ENCODE measurements at regions not wholly inside any gene's neighbourhood (a gene's known extent, or its start where the extent isn't known, plus 50 kb on each side); places are given as distances from the start of the nearest gene placed in this dataset.

DNA sequence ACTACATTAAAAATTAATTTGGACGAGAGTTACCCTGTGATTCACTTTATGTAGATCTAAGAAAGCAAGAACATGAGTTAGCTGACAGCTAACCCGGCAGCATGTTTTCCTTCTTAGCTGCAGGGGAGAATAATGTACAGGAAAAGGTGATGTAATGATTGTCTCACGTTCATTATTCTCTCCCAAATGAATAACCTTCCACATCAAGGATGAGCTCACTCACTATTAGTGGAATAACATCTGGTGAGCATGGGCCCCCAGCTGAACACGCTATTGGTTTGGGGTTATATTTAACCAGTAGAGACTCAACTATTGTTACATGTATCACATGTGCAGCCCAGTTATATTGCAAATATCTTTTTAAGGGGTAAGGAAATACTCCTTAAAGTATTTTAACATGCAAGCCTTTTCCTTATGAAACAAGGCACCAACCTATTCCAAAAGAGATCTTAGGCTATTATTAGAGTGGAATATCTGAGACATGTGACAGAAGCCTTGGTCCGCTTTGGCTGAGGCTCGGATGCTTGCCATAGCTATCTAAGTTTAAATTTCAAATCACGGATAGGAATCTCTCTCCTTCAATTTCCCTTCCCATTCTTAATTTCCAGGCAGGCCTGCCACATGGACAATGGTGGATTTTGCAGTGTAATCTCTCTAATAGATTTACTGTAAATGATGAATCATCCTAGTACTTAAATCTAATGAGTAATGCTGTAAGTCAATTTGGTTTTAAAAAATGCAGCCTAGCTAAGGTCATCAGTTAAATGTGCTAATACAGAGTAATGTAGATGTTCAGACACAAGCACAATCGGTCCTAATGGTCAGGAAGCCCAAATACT is 99.0 kb upstream of the OTUD4 start:
- Mint-ChIP-seq H3K4me3 (ENCODE audit: low read depth, unreplicated experiment) (no peak overlapping the region), H3K27ac (ENCODE audit: unreplicated experiment) (no peak overlapping the region), H3K9me3 (ENCODE audit: low read depth, unreplicated experiment) (peaks cover 3% of the 10 kb centered on the region), H3K36me3 (ENCODE audit: insufficient read depth, unreplicated experiment) (no peaks in the 10 kb centered on the region), H3K27me3 (ENCODE audit: unreplicated experiment) (no peaks in the 10 kb centered on the region), H3K4me1 (ENCODE audit: low read depth, unreplicated experiment) (no peaks in the 10 kb centered on the region)
- TF ChIP-seq, protein P1, sequence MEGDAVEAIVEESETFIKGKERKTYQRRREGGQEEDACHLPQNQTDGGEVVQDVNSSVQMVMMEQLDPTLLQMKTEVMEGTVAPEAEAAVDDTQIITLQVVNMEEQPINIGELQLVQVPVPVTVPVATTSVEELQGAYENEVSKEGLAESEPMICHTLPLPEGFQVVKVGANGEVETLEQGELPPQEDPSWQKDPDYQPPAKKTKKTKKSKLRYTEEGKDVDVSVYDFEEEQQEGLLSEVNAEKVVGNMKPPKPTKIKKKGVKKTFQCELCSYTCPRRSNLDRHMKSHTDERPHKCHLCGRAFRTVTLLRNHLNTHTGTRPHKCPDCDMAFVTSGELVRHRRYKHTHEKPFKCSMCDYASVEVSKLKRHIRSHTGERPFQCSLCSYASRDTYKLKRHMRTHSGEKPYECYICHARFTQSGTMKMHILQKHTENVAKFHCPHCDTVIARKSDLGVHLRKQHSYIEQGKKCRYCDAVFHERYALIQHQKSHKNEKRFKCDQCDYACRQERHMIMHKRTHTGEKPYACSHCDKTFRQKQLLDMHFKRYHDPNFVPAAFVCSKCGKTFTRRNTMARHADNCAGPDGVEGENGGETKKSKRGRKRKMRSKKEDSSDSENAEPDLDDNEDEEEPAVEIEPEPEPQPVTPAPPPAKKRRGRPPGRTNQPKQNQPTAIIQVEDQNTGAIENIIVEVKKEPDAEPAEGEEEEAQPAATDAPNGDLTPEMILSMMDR (IDR thresholded peaks at IDR 0.05; ENCODE audit: unreplicated experiment), result no peak
- CTCF ChIA-PET, result no interaction called here
- DNase-seq, result no peak
- intact Hi-C loops (cut with micrococcal nuclease; ENCODE audit: unreplicated experiment), result no loop called here
- BruUV-seq (replicated peaks), result no TSS peak

GRCh38 chr4:145278341-145279121 is 98.1 kb upstream of the OTUD4 start:
- CTCF ChIA-PET, result no interaction called here
- TF ChIP-seq, protein P1 (IDR thresholded peaks at IDR 0.05; ENCODE audit: unreplicated experiment), result no peak
- intact Hi-C loops (cut with micrococcal nuclease; ENCODE audit: unreplicated experiment), result no loop called here
- Mint-ChIP-seq H3K27ac (ENCODE audit: unreplicated experiment) (no peak overlapping the region), H3K27me3 (ENCODE audit: unreplicated experiment) (no peaks in the 10 kb centered on the region), H3K36me3 (ENCODE audit: insufficient read depth, unreplicated experiment) (no peaks in the 10 kb centered on the region), H3K9me3 (ENCODE audit: low read depth, unreplicated experiment) (peaks cover 3% of the 10 kb centered on the region), H3K4me1 (ENCODE audit: low read depth, unreplicated experiment) (no peaks in the 10 kb centered on the region), H3K4me3 (ENCODE audit: low read depth, unreplicated experiment) (no peak overlapping the region)
- no peak for DNase-seq
- BruUV-seq (replicated peaks), result no TSS peak

GRCh38 chr4:145277011-145277410 is 96.6 kb upstream of the OTUD4 start:
- no peak for DNase-seq
- intact Hi-C loops (cut with micrococcal nuclease; ENCODE audit: unreplicated experiment), result no loop called here
- TF ChIP-seq, protein P1 (IDR thresholded peaks at IDR 0.05; ENCODE audit: unreplicated experiment), result no peak
- H3K4me3 Mint-ChIP-seq (ENCODE audit: low read depth, unreplicated experiment), result no peak overlapping the region
- H3K27ac Mint-ChIP-seq (ENCODE audit: unreplicated experiment), result no peak overlapping the region
- no TSS peak for BruUV-seq (replicated peaks)
- CTCF ChIA-PET, result no interaction called here
- no peaks in the 10 kb centered on the region for H3K36me3 Mint-ChIP-seq (ENCODE audit: insufficient read depth, unreplicated experiment)
- no peaks in the 10 kb centered on the region for H3K27me3 Mint-ChIP-seq (ENCODE audit: unreplicated experiment)
- peaks cover 3% of the 10 kb centered on the region for H3K9me3 Mint-ChIP-seq (ENCODE audit: low read depth, unreplicated experiment)
- H3K4me1 Mint-ChIP-seq (ENCODE audit: low read depth, unreplicated experiment), result no peaks in the 10 kb centered on the region

GRCh38 chr4:145276050-145276449 is 95.7 kb upstream of the OTUD4 start:
- Mint-ChIP-seq H3K4me3 (ENCODE audit: low read depth, unreplicated experiment) (no peak overlapping the region), H3K9me3 (ENCODE audit: low read depth, unreplicated experiment) (peaks cover 3% of the 10 kb centered on the region), H3K27me3 (ENCODE audit: unreplicated experiment) (no peaks in the 10 kb centered on the region), H3K36me3 (ENCODE audit: insufficient read depth, unreplicated experiment) (no peaks in the 10 kb centered on the region), H3K4me1 (ENCODE audit: low read depth, unreplicated experiment) (no peaks in the 10 kb centered on the region), H3K27ac (ENCODE audit: unreplicated experiment) (no peak overlapping the region)
- intact Hi-C loops (cut with micrococcal nuclease; ENCODE audit: unreplicated experiment), result no loop called here
- no peak for DNase-seq
- BruUV-seq (replicated peaks), result no TSS peak
- CTCF ChIA-PET, result no interaction called here
- TF ChIP-seq, protein P1 (IDR thresholded peaks at IDR 0.05; ENCODE audit: unreplicated experiment), result no peak
